Progenitor cell of endocrine pancreas (in vitro differentiated cells): ENCODE measurements at regions not wholly inside any gene's neighbourhood (a gene's known extent, or its start where the extent isn't known, plus 50 kb on each side); places are given as distances from the start of the nearest gene placed in this dataset.

Experiments
- DNase-seq: peaks from one replicate; pipeline ENCODE4 v3.0.0; 2021; ENCODE audit warnings: low spot score; ENCODE audit not compliant: unreplicated experiment
- H3K27ac Mint-ChIP-seq: 2 replicates; pipeline ENCODE4 v1.8.0; 2021; ENCODE audit warnings: mild to moderate bottlenecking, moderate library complexity, mixed read lengths
- H3K27me3 Mint-ChIP-seq: 2 replicates; pipeline ENCODE4 v1.8.0; 2021; ENCODE audit warnings: mixed read lengths
- H3K36me3 Mint-ChIP-seq: 2 replicates; pipeline ENCODE4 v1.8.0; 2022; ENCODE audit warnings: mixed read lengths; ENCODE audit not compliant: insufficient read depth
- H3K4me1 Mint-ChIP-seq: 2 replicates; pipeline ENCODE4 v1.8.0; 2021; ENCODE audit warnings: low read depth, mixed read lengths
- H3K4me3 Mint-ChIP-seq: 2 replicates; pipeline ENCODE4 v1.8.0; 2021; ENCODE audit warnings: low read depth, mild to moderate bottlenecking, moderate library complexity, mixed read lengths
- H3K9me3 Mint-ChIP-seq: 2 replicates; pipeline ENCODE4 v1.8.0; 2021; ENCODE audit warnings: low read depth, mixed read lengths
- TF ChIP-seq, protein P1 (sequence below): fragments of 200-600 bp; sonication (generic); IDR thresholded peaks from one replicate; pipeline ENCODE4 v1.5.0; 2021; ENCODE audit warnings: antibody characterized with exemption, mild to moderate bottlenecking; ENCODE audit not compliant: unreplicated experiment

- TF ChIP-seq, protein P1, sequence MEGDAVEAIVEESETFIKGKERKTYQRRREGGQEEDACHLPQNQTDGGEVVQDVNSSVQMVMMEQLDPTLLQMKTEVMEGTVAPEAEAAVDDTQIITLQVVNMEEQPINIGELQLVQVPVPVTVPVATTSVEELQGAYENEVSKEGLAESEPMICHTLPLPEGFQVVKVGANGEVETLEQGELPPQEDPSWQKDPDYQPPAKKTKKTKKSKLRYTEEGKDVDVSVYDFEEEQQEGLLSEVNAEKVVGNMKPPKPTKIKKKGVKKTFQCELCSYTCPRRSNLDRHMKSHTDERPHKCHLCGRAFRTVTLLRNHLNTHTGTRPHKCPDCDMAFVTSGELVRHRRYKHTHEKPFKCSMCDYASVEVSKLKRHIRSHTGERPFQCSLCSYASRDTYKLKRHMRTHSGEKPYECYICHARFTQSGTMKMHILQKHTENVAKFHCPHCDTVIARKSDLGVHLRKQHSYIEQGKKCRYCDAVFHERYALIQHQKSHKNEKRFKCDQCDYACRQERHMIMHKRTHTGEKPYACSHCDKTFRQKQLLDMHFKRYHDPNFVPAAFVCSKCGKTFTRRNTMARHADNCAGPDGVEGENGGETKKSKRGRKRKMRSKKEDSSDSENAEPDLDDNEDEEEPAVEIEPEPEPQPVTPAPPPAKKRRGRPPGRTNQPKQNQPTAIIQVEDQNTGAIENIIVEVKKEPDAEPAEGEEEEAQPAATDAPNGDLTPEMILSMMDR: no peak
- Mint-ChIP-seq H3K27ac (no peak overlapping the region), H3K27me3 (peaks cover 44% of the 10 kb centered on the region), H3K4me3 (no peak overlapping the region), H3K4me1 (peaks cover 4% of the 10 kb centered on the region), H3K9me3 (peaks cover 8% of the 10 kb centered on the region), H3K36me3 (no peaks in the 10 kb centered on the region)
- DNase-seq: no peak
Measured at GRCh38 chr14:25136811-25137210, 86.9 kb upstream of the STXBP6 start.

DNA sequence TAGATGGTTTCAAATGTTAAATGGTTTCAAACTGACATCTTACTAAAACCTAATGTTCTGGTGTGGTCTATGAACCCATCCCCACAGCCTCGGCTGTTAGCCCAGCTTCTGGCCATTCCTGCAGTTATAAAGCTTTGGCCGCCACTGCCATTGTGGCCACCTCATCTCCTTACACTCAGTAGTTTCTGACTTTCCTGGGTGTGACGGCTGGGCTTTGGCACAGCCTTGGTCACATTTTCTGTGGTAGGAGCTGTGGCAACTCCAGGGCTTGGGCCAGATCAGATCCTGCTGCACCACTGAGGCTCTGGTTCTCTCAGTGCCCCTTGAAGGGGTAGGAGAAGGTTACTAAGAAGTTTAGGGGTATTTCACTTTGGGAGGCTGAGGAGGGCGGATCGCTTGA, 84.2 kb upstream of the STXBP6 start:
- H3K27ac Mint-ChIP-seq: no peak overlapping the region
- H3K4me1 Mint-ChIP-seq: peaks cover 4% of the 10 kb centered on the region
- H3K36me3 Mint-ChIP-seq: no peaks in the 10 kb centered on the region
- no peak for DNase-seq
- TF ChIP-seq, protein P1: no peak
- H3K4me3 Mint-ChIP-seq: no peak overlapping the region
- H3K27me3 Mint-ChIP-seq: peaks cover 44% of the 10 kb centered on the region
- peaks cover 8% of the 10 kb centered on the region for H3K9me3 Mint-ChIP-seq

DNA sequence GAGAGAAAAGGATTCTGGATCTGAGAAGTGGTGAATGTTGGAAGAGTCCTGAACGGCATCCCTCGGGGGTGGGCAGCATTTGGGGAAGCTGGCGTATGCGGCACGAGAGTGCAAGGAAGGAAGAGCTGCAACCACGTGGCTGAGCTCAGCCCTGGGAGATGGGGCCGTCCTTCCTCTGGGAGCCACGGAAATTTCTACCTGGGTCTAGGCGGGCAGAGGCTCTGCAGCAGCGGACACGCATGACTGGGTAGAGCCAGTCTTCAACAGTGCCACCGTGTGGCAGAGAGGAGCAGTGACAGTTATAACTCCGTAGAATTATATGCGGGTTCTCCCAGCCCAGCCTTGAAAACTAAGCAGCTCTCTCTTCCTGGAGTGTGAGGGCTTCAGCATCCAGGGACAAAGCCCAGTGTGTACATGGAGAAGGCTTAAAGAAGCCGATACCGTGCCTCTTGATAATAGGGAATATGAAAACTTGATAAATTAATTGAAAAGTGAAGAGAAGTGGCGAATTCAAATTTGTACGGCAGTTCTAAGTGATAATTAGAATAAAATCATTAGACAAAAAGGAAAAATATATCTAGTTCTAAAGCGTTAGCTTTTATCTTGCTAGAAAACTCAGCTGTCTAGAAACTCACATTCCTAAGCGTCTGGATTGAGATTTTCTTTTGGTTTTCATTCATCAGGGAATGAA, 82.9 kb upstream of the STXBP6 start:
- Mint-ChIP-seq H3K27me3 (peaks cover 46% of the 10 kb centered on the region), H3K36me3 (no peaks in the 10 kb centered on the region), H3K4me1 (peaks cover 4% of the 10 kb centered on the region), H3K27ac (no peak overlapping the region), H3K9me3 (peaks cover 1% of the 10 kb centered on the region), H3K4me3 (no peak overlapping the region)
- TF ChIP-seq, protein P1: peak; percentile 91
- peak; percentile 53 for DNase-seq

DNA sequence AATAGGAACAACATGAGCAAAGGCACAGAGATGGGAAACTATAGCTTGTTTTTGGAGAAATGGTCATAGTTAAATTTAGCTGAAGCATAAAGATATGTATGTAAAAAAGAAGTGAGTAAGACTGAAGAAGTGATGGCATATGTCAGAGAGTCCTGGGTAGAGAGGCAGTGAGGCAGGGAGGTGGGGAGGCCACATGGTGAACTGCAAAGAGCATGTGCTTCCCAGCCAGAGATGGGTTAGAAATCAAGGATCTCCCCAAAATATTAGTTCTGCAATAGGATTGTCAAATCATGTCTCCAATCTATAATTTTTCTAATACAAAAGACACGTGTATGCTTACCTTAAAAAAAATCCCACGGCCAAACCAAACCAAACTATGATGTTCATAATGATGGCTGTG, 82.1 kb upstream of the STXBP6 start:
- Mint-ChIP-seq H3K4me3 (no peak overlapping the region), H3K9me3 (no peaks in the 10 kb centered on the region), H3K27ac (no peak overlapping the region), H3K4me1 (peaks cover 4% of the 10 kb centered on the region), H3K27me3 (peaks cover 46% of the 10 kb centered on the region), H3K36me3 (no peaks in the 10 kb centered on the region)
- TF ChIP-seq, protein P1: no peak
- DNase-seq: no peak

DNA sequence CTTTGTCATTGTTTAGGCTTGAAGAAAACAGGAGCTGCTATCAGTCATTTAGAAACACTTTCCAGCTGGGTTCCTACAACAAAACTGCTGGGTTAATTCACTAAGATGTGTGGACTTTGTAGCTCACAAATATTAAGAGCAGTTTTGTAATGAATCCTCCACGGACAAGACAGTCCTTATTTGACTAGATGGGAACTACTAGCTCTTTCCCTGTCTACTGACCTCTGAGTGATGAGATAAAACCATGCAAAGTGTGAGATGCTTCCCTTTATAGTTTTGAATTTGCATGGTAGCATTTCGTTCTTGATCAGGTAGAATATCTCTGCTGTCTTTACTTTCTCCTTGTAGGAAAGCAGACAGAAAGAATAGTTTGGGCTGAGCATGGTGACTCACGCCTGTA, 72.9 kb upstream of the STXBP6 start:
- no peak overlapping the region for H3K27ac Mint-ChIP-seq
- TF ChIP-seq, protein P1: no peak

More for the DNA sequence above, 72.9 kb upstream of the STXBP6 start:
- Mint-ChIP-seq H3K4me1 (peaks cover 2% of the 10 kb centered on the region), H3K27me3 (no peaks in the 10 kb centered on the region), H3K36me3 (no peaks in the 10 kb centered on the region), H3K4me3 (no peak overlapping the region), H3K9me3 (no peaks in the 10 kb centered on the region)
- DNase-seq: no peak
